ENCODE measurements at regions not wholly inside any gene's neighbourhood (a gene's known extent, or its start where the extent isn't known, plus 50 kb on each side); places are given as distances from the start of the nearest gene placed in this dataset.

DNA sequence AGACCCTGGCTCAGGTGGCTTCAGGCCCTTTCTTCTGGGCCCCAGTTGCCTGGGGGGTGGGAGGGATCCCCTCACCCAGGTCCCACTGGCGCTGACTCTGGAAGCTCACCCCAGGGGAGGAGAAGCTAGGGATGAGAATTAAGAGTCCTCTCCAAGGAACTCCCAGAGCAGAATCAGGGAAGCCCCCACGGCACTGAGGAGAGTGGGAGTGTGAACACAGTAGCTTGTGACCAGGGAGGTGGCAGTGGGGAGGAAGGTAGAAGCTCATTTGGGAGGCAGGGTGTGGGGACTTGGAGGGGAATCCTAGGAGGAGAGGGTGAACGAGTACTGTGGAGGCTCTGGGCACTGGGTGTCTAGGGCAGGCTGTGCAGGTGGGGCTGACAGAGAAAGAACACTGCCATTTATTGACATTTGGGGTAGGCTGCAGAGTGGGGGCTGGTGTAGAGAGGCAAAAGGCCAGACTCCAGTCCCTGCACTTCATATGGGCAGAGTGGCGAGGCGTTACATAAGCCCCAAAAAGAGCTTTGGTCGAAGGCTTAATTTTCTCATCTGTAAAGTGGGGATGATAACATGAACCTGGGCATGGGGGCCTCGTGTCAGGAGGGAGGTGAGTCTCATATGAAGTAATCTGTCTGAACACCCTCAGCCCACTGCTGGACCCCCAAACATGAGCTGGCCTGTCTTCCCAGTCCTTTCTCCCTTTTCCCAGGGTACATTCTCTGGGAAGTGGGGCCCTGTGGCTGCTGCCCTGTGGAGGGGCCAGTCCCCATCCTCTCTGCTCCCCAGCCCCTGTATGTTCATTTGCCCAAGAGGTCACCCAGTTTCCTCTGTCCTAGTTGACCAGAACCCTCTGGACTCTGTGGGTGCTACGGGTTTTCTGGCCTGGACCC lies 80.5 kb downstream of the VEGFA start:
- H3K4me3 Mint-ChIP-seq = no peak overlapping the region
- no peaks in the 10 kb centered on the region for H3K36me3 Mint-ChIP-seq
- no peaks in the 10 kb centered on the region for H3K27me3 Mint-ChIP-seq
- H3K4me1 Mint-ChIP-seq = no peaks in the 10 kb centered on the region
- H3K9me3 Mint-ChIP-seq = no peaks in the 10 kb centered on the region
- H3K27ac Mint-ChIP-seq = no peak overlapping the region

DNA sequence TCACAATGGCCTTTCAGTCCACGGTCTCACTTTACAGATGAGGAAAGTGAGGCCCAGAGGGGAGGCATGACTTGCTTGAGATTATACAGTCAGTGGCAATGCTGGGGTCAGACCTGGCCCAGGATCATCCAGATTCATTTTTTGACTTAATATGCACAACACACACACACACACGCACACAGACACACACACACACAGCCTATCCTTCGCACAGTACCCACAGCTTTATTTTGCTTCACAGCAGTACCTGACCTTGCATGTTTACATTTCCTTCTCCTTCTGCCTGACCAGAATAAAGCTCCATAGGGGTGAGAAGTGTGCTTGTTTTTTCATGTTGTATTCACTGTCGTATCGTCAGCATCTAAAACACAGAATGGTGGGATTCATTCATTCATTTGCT lies 79.8 kb downstream of the VEGFA start:
- H3K27ac Mint-ChIP-seq = no peak overlapping the region
- H3K4me3 Mint-ChIP-seq = no peak overlapping the region
- no peaks in the 10 kb centered on the region for H3K9me3 Mint-ChIP-seq

DNA sequence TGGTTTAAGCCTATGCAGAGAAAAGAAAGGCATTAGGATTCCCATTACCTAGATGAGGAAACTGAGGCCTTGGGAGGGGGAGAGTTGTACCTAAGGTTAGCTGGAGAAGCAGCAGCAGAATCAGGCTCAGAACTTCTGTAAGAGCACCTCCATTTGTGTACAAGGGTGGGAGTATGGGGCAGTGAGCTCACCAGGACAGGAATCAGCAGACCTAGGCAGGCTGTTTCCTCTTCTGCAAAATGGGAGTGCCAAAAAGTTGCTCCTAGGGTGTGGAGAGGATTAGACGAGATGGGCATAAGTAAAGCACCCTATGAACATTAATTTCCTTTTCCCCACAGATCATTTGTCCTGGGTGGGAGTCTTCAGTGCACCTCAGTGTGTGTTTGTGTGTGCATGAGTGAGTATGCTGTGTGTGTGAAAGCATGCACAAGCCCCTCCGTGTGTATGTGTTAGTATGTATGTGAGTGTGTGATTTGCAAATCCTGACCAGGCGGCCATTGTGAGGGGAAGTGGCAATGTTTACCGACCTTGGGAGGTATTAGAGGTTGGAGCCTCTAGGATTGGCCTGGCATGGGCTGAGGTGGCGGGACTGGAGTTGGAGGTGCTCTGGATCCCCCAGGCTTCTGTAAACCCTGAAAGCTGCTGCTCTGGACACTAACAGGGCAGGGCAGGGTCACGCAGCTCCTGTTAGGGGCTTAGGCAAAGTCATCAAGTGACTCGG lies 78.8 kb downstream of the VEGFA start:
- Mint-ChIP-seq H3K36me3 (no peaks in the 10 kb centered on the region), H3K27ac (no peak overlapping the region), H3K4me3 (no peak overlapping the region), H3K4me1 (no peaks in the 10 kb centered on the region), H3K9me3 (no peaks in the 10 kb centered on the region), H3K27me3 (no peaks in the 10 kb centered on the region)

More for the DNA sequence above, 79.8 kb downstream of the VEGFA start:
- no peaks in the 10 kb centered on the region for H3K27me3 Mint-ChIP-seq
- no peaks in the 10 kb centered on the region for H3K36me3 Mint-ChIP-seq
- no peaks in the 10 kb centered on the region for H3K4me1 Mint-ChIP-seq

DNA sequence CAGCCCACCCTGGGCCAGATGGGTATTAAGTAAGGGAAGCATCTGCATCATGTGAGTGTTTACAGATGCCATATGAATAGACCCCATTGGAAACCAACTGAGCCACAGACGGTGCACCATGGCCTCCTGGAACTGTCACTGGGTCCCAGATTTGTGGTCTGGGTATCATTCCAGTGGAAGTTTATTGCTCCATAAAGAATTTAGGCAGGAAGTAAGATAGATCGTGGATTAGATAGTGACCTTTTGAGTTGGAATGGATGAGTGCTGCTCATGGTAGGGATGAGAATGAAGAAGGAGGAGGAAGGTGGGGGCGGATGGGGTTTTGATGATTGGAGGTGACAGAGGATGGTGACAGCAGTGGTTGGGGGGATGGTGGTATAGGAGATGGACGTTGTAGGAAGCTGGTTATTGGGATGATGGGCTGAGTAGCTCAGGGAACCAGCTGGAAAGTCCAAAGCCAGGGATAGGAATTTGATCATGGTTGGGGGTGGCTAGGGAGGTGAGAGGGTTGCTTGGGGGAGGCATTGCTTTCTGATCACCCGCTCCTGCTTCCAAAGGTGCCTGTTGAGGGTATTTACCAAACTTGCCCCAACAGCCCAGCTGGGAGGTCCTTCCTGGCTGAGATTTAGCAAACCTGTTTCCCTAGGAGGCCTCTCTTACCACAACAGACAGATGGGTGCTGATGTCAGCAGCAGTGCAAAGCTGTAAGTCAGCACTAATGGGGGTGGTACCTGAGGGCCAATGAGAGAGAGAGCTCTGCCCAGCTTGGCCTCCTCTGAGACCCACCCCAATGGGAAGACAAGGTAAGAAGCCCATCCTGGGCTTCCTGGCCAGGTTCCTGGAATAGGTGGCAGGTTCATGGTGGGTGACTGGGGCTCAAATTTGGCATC lies 78.0 kb downstream of the VEGFA start:
- H3K27me3 Mint-ChIP-seq = no peaks in the 10 kb centered on the region
- H3K36me3 Mint-ChIP-seq = no peaks in the 10 kb centered on the region
- no peaks in the 10 kb centered on the region for H3K9me3 Mint-ChIP-seq
- no peaks in the 10 kb centered on the region for H3K4me1 Mint-ChIP-seq
- no peak overlapping the region for H3K4me3 Mint-ChIP-seq
- no peak overlapping the region for H3K27ac Mint-ChIP-seq

DNA sequence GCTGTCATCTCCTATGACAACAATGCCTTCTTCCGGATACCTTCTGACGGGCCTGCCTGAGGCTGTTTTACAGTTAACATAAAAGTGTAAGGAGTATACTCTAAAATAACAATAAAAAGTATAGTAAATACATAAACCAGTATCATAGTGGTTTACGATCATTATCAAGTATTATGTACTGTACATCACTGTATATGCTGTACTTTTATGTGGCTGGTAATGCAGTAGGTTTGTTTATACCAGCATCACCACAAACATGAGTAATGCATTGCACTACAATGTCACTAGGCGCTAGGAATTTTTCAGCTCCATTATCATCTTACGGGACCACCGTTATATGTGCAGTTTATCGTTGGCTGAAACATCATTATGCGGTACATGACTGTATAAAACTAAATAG lies 76.5 kb downstream of the VEGFA start:
- Mint-ChIP-seq H3K36me3 (no peaks in the 10 kb centered on the region), H3K4me1 (no peaks in the 10 kb centered on the region), H3K4me3 (no peak overlapping the region), H3K27ac (no peak overlapping the region), H3K27me3 (no peaks in the 10 kb centered on the region), H3K9me3 (no peaks in the 10 kb centered on the region)

DNA sequence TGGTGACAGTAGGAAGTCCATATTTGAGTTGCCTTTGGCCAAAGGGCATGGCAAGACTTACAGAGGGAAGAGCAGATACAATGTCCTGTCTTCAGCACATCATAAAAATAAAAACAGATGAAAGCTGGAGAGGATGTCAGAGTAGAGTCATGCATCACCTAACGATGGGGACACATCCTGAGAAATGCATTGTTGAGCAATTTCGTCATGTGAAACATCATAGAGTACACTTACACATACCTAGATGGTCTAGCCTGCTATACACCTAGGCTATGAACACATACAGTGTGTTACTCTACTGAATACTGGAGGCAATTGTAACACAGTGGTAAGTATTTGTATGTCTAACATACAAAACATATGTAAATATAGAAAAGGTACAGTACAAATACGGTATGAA lies 75.6 kb downstream of the VEGFA start:
- H3K27me3 Mint-ChIP-seq = no peaks in the 10 kb centered on the region
- no peak overlapping the region for H3K4me3 Mint-ChIP-seq
- H3K27ac Mint-ChIP-seq = no peak overlapping the region
- no peaks in the 10 kb centered on the region for H3K9me3 Mint-ChIP-seq
- no peaks in the 10 kb centered on the region for H3K4me1 Mint-ChIP-seq
- H3K36me3 Mint-ChIP-seq = no peaks in the 10 kb centered on the region

DNA sequence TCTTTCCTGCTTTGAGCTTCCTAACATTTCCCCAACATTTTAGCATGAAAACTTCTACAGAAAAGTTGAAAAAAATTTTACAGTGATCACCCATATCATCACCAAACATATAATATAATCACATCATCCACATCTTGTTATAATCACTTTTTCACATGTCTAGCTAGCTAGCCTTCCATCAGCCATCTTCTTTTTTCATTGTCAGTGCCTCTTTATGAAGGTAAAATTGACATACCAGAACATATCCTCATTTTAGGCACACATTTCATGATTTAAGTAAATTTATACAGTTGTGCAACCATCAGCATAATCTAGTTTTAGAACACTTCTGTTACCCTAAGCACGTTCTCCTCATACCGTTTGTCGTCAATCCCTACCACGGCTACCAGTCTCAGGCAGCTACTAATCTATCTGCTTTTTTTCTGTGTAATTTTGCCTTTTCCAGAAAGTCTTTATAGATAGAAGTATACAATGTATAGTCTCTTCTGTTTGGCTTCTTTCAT lies 73.7 kb downstream of the VEGFA start:
- H3K27ac Mint-ChIP-seq = no peak overlapping the region
- H3K27me3 Mint-ChIP-seq = no peaks in the 10 kb centered on the region
- no peak overlapping the region for H3K4me3 Mint-ChIP-seq
- no peaks in the 10 kb centered on the region for H3K36me3 Mint-ChIP-seq
- H3K9me3 Mint-ChIP-seq = no peaks in the 10 kb centered on the region
- H3K4me1 Mint-ChIP-seq = no peaks in the 10 kb centered on the region

DNA sequence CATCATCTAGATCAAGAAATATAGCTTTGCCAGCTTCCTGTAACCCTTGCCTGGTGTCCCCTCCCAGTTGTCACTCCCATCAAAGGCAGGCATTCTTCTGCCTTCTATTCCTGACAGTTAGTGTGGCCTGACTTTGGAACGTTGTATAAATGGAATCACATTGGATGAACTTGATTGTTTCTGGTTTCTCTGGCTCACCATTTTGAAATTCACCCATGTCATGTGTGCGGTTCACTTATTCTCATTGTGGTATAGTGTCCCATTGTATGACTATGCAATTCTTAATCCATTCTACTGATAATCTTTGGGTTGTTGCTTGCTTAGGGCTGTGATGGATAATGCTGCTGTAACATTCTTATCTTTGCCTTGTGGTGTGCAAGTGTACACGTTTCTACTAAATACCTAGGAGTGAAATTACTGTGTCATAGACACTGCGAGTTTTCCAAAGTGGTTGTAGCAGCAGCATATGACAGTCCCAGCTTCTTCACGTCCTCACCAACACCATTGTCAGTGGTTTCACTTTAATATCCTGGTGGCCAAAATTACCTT lies 73.2 kb downstream of the VEGFA start:
- no peaks in the 10 kb centered on the region for H3K36me3 Mint-ChIP-seq
- no peak overlapping the region for H3K4me3 Mint-ChIP-seq
- no peaks in the 10 kb centered on the region for H3K4me1 Mint-ChIP-seq
- H3K27me3 Mint-ChIP-seq = no peaks in the 10 kb centered on the region
- H3K27ac Mint-ChIP-seq = no peak overlapping the region
- H3K9me3 Mint-ChIP-seq = no peaks in the 10 kb centered on the region

DNA sequence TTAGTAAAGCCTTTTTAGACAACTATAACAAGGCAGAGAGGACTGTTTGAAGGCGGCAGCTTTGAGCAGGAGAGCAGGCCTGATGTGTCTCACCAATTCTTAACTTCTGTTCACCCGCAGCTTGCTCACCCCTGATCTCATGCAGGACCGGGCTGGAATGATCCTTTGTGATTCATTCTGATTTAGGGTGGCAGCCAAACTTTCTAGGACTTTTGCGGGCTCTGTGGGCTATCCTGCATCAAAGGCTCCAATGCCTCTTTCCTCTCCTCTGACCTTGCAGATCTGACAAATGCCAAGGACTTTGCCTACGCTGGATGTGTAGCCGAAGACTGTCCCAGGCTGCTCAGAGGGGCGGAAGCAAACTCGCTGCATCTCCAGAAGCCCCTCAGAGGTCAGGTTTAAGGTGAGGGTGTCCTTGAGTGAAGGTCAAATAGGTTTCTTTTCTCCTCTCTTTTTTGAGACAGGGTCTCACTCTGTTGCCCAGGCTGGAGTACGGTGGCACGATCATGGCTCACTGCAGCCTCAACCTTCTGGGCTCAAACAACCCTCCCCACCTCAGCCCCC lies 72.3 kb downstream of the VEGFA start:
- no peaks in the 10 kb centered on the region for H3K4me1 Mint-ChIP-seq
- H3K27ac Mint-ChIP-seq = no peak overlapping the region
- no peak overlapping the region for H3K4me3 Mint-ChIP-seq
- no peaks in the 10 kb centered on the region for H3K27me3 Mint-ChIP-seq
- H3K36me3 Mint-ChIP-seq = no peaks in the 10 kb centered on the region
- no peaks in the 10 kb centered on the region for H3K9me3 Mint-ChIP-seq

DNA sequence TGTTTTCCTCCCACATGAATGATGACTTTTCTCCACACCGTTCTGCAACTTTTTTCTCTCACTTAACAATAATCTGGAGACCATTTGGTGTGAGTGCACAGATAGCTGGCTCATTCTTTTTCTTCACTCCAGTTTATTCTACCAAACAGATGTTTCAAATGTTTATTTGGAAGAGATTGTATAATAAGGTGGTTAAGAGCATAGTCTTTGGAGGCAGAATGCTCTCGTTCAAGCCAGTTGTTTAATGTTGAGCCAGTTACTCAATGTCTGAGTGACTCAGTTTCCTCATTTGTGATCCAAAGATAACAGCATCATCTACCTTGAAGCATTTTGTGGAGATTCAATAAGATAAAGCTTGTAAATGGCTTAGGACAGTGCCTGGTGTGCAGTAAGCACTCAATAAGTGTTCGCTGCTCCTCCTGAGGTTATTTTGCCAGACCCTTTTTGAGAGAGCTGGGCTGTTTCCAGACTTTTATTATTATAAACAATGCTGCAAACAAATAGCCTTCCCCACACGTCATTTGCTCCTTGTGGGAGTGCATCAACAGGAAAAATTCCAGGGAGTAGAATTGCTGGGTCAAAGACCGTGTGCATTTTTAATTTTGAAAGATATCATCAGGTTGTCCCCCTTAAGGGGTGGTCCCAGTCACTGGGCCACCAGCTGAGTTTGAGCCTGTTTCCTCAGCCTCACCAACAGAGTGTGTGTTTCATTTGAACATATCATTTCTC lies 70.6 kb downstream of the VEGFA start:
- no peaks in the 10 kb centered on the region for H3K27me3 Mint-ChIP-seq
- no peaks in the 10 kb centered on the region for H3K36me3 Mint-ChIP-seq
- H3K27ac Mint-ChIP-seq = no peak overlapping the region
- no peaks in the 10 kb centered on the region for H3K4me1 Mint-ChIP-seq
- H3K4me3 Mint-ChIP-seq = no peak overlapping the region
- H3K9me3 Mint-ChIP-seq = no peaks in the 10 kb centered on the region

DNA sequence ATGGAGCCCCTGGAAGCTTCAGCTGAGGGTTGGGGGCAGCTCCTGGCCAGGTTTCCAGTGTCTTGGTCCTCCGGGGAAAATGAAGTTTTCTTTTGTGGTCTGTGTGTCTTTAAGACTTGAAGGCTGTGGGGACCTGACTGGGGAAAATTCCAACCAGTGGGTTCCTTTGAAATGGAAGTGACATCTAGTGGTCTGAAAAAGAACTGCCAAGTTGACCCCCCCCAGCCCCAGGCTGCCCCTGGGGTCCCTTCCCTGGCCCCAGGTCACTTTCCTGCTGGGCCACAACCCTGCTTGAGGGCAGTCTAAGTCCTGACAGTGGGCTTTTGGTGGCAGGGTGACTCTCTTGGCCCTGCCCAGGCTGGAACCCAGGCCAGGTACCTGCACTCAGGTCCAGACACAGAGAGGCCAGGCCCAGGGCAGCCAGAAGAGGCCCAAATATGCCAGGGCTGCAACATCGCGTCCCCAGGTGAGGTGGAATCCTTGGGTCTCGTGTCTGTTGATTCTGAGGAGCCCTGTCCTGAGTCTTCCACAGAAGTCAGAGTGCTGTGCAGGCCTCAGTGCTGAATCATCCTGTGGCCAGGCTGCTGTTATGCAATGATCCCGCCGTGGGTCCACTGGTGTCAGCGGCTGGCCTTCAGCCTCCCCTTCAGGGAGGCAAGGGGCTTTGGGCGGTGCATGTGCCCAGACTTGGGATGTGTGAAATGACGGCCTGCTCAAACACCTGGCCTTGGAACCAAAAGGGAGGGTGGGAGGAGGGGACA lies 68.4 kb downstream of the VEGFA start:
- H3K9me3 Mint-ChIP-seq = no peaks in the 10 kb centered on the region
- no peak overlapping the region for H3K4me3 Mint-ChIP-seq
- no peak overlapping the region for H3K27ac Mint-ChIP-seq

DNA sequence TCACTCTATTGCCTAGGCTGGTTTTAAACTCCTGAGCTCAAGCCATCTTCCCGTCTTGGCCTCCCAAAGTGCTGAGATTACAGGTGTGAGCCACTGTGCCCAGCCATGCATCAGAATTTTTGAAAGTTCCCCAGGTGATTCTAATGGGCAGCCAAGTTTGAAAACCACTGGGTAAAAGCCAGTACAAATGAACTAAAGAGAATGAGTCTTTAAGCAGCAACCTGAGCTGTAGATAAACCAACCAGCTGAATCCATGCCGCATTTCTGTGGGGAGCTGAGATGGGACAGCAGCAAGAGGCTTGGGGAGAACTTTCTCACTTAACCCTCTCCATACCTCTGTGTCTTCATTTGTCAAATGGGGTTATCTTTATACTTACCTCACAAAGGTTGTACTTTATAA lies 67.5 kb downstream of the VEGFA start:
- no peaks in the 10 kb centered on the region for H3K36me3 Mint-ChIP-seq
- H3K27me3 Mint-ChIP-seq = no peaks in the 10 kb centered on the region
- no peak overlapping the region for H3K27ac Mint-ChIP-seq
- H3K4me3 Mint-ChIP-seq = no peak overlapping the region
- H3K9me3 Mint-ChIP-seq = no peaks in the 10 kb centered on the region
- no peaks in the 10 kb centered on the region for H3K4me1 Mint-ChIP-seq

More for the DNA sequence above, 68.4 kb downstream of the VEGFA start:
- Mint-ChIP-seq H3K36me3 (no peaks in the 10 kb centered on the region), H3K27me3 (no peaks in the 10 kb centered on the region), H3K4me1 (no peaks in the 10 kb centered on the region)

DNA sequence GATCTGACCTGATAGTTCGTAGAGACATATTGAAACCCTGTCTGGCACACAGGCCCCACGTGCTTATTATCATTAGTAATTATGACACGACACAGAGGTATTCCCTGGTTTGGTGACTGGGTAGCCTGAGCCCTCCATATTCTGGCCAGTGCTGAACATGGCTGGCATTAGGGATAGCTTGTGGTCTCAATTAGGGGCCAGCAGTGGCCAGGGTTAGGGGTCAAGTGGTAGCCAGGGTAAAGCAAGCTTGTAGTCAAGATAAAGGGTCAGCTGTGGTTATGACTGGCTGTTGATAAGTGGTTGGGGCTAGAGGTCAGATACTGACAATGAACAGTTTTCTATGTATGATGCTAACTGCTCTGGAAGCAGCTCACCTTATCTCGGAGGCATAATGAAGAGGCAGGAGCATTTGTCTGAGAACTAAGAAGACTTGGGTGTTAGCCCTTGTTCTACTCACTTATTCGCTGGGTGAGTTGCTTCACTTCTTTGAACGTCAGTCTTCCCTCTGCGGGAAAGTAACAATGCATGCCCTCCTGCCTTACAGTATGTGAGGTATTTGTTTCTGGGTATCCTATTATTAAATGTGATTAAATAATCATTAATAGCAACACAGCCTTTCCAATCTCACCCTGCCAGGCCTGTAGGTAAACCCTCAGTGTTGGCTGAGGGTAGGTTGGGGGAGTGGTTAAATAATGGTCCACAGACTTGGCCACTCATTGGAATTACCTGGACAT lies 66.7 kb downstream of the VEGFA start:
- Mint-ChIP-seq H3K27ac (no peak overlapping the region), H3K4me1 (no peaks in the 10 kb centered on the region), H3K36me3 (no peaks in the 10 kb centered on the region), H3K9me3 (no peaks in the 10 kb centered on the region), H3K27me3 (no peaks in the 10 kb centered on the region), H3K4me3 (no peak overlapping the region)

Measured in activated naive CD4-positive, alpha-beta T cell treated with anti-CD3 and anti-CD28 coated beads, Interleukin-2, amount 50 U/mL, for 24 hours (primary cell).